GM12878 (cell line): ENCODE measurements at regions not wholly inside any gene's neighbourhood (a gene's known extent, or its start where the extent isn't known, plus 50 kb on each side); places are given as distances from the start of the nearest gene placed in this dataset.

ENCODE experiments used
- ATAC-seq: fragments of 200-7000 bp; cut with Tn5 transposase; 3 replicates; pipeline ENCODE4 v1.9.1; 2020; ENCODE audit warnings: mild to moderate bottlenecking, moderate library complexity
- BruUV-seq: library from RNA; stranded (reverse); fragments of 400-500 nt; replicated peaks from 2 replicates; lab custom pipeline; 2021; lab: Mats Ljungman, UMichigan
- CTCF ChIA-PET: fragments of 300-600 bp; sonication (Branson Sonifier 250); formaldehyde crosslinking; extraction: SDS; loops from one replicate; lab custom pipeline; 2021; ENCODE audit warnings: inconsistent platforms; lab: Yijun Ruan, JAX
- POLR2A ChIA-PET: fragments of 350-600 bp; formaldehyde crosslinking; extraction: SDS; loops from one replicate; lab custom pipeline; 2021; ENCODE audit warnings: inconsistent platforms; lab: Charles Lee
- RAD21 ChIA-PET: fragments of 300-600 bp; sonication (Branson Sonifier 250); formaldehyde crosslinking; loops from one replicate; lab custom pipeline; 2023; ENCODE audit warnings: antibody characterized with exemption; ENCODE audit not compliant: unreplicated experiment; lab: Charles Lee
- SMC1A ChIA-PET: fragments of 300-600 bp; sonication (Branson Sonifier 250); formaldehyde crosslinking; loops from one replicate; lab custom pipeline; 2023; ENCODE audit not compliant: unreplicated experiment, uncharacterized antibody; lab: Charles Lee
- DNase-seq: peaks from one replicate; pipeline ENCODE4 v3.0.0-alpha.2; 2011; ENCODE audit warnings: low read depth, low spot score
- FAIRE-seq: peaks from 3 replicates; lab custom pipeline; 2011; peaks lifted over from hg19 to GRCh38; lab: Jason Lieb, UNC
- H2AFZ ChIP-seq: 2 replicates; pipeline ENCODE4 v1.6.0; 2011; ENCODE audit warnings: low read depth, low read length, control low read depth; ENCODE audit not compliant: control insufficient read depth
- H3K27ac ChIP-seq: 2 replicates; pipeline ENCODE4 v1.5.1; 2011; ENCODE audit warnings: control low read depth; ENCODE audit not compliant: control insufficient read depth, insufficient read depth
- H3K27me3 ChIP-seq, 2 experiments: replicated peaks in 1 of 2; 2 replicates each; pipeline versions ENCODE4 v1.6.0 to v1.6.1; 2011; ENCODE audit warnings: low read length in 1 of 2; ENCODE audit not compliant: control insufficient read depth in 2 of 2, insufficient read depth in 2 of 2
- H3K36me3 ChIP-seq, 2 experiments: 2 replicates each; pipeline ENCODE4 v1.5.1; 2011; ENCODE audit warnings: low read length in 1 of 2; ENCODE audit not compliant: control insufficient read depth in 2 of 2, insufficient read depth in 2 of 2
- H3K4me1 ChIP-seq: 2 replicates; pipeline ENCODE4 v1.6.1; 2011; ENCODE audit warnings: mild to moderate bottlenecking, low read length, moderate library complexity, mixed read lengths; ENCODE audit not compliant: control insufficient read depth, insufficient read depth
- H3K4me2 ChIP-seq: 2 replicates; pipeline ENCODE4 v1.6.0; 2011; ENCODE audit warnings: control low read depth; ENCODE audit not compliant: control insufficient read depth, insufficient read depth
- H3K4me3 ChIP-seq: fragments of 200-600 bp; sonication (generic); 2 replicates; pipeline ENCODE4 v1.5.1; 2016
- H3K79me2 ChIP-seq: 2 replicates; pipeline ENCODE4 v1.6.0; 2011; ENCODE audit warnings: low read length; ENCODE audit not compliant: control insufficient read depth, insufficient read depth
- H3K9ac ChIP-seq: 2 replicates; pipeline ENCODE4 v1.8.0; 2011; ENCODE audit warnings: low read length, control low read depth, mixed read lengths; ENCODE audit not compliant: control insufficient read depth, insufficient read depth
- H3K9me3 ChIP-seq: replicated peaks from 3 replicates; pipeline ENCODE4 v1.5.1; 2011; ENCODE audit warnings: mild to moderate bottlenecking, low read length; ENCODE audit not compliant: control insufficient read depth, insufficient read depth
- H4K20me1 ChIP-seq: 2 replicates; pipeline ENCODE4 v1.6.0; 2011; ENCODE audit not compliant: control insufficient read depth, insufficient read depth
- BMI1 ChIP-seq: fragments of 450-650 bp; IDR thresholded peaks from 2 replicates; pipeline ENCODE4 v1.6.1; 2016; ENCODE audit warnings: mild to moderate bottlenecking, moderate library complexity, borderline replicate concordance
- ESRRA ChIP-seq: IDR thresholded peaks from 2 replicates; pipeline ENCODE4 v1.6.1; 2012; ENCODE audit warnings: mild to moderate bottlenecking, low read length, improper control_type of control experiment
- JUND ChIP-seq: IDR thresholded peaks from 2 replicates; pipeline ENCODE4 v1.6.1; 2012; ENCODE audit warnings: low read depth, mild to moderate bottlenecking, low read length, improper control_type of control experiment, moderate library complexity
- NBN ChIP-seq: fragments of 450-650 bp; IDR thresholded peaks from 2 replicates; pipeline ENCODE4 v1.6.1; 2016
- STAT1 ChIP-seq: fragments of 450-650 bp; conservative IDR thresholded peaks from 2 replicates; pipeline ENCODE4 v1.6.1; 2014; ENCODE audit warnings: antibody characterized with exemption, mild to moderate bottlenecking
- TAF1 ChIP-seq: IDR thresholded peaks from 2 replicates; pipeline ENCODE4 v1.6.1; 2011; ENCODE audit warnings: mild to moderate bottlenecking, low read depth, low read length, borderline replicate concordance
- ZNF217 ChIP-seq: fragments of 450-650 bp; IDR thresholded peaks from 2 replicates; pipeline ENCODE4 v1.6.1; 2017; ENCODE audit warnings: antibody characterized with exemption, mild to moderate bottlenecking
- WGBS: methylation state at CpG from one replicate; pipeline ENCODE4 v1.1.6; 2016; ENCODE audit warnings: low lambda C conversion rate; ENCODE audit not compliant: insufficient replicate concordance, insufficient coverage; ENCODE audit errors: missing lambda C conversion rate; 5-methylcytosine and 5-hydroxymethylcytosine counted together
- in situ Hi-C: fragments of 300-500 bp; cut with MboI; formaldehyde crosslinking; loops from 9 replicates; pipeline ENCODE4 v1.14.3; 2018; ENCODE audit warnings: mixed read lengths
- intact Hi-C: fragments of 100-400 bp; cut with micrococcal nuclease; formaldehyde crosslinking; loops from one replicate; pipeline ENCODE4 v1.14.2; 2022; ENCODE audit not compliant: unreplicated experiment
- TF ChIP-seq, protein P1 (sequence below): fragments of 450-650 bp; IDR thresholded peaks from 2 replicates; pipeline ENCODE4 v1.6.1; 2017; ENCODE audit warnings: low read depth, mild to moderate bottlenecking, moderate library complexity

DNA sequence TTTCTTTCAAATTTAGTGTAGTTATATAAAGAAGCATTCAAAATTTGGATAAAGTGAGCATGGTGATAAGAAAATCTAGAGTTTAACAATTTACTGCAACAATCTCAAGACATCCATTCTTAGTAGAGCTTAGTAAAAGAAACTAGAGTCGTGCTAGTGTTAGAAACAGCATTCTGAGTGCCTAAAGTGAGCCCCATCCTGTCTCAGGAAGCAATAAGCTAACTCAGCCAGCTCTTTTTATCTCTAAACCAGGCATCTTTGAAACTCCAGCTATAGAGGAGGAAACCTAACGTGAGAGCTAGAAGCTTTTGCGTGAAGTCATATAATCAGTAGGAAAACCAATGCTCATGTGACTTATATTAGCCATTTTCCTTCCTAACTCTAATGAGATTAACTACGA is 1187.1 kb upstream of the EPHA6 start:
- ChIA-PET CTCF (no interaction called here), SMC1A (interaction anchor here (0.7 to 1.5 kb wide), 2 partner anchors 9 to 17 kb away, joined by 3 to 4 read pairs; no protein-coding TSS in a partner anchor)
- WGBS = 23% methylated on average over 4 of the region's 4 CpGs

DNA sequence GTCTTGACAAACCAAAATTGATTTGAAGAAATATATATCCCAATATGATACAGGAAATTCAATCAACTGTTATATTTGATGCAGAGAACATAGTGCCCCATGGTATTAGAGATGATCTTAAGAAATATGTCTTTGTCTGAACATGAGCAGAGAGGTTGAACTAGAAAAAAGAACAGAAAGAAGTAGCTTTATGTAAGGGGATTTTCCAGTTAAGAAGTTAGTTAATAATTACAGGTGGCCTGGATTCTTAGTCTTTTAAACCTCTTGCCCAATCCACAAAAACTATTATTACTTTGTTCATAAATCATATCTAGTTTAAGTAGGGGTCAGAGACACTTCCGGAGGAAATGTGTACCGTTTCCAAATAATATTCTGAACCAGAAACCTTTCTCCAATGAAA is 1186.7 kb upstream of the EPHA6 start:
- H2AFZ ChIP-seq = no peak overlapping the region
- no peak for TF ChIP-seq JUND
- TF ChIP-seq, protein P1, sequence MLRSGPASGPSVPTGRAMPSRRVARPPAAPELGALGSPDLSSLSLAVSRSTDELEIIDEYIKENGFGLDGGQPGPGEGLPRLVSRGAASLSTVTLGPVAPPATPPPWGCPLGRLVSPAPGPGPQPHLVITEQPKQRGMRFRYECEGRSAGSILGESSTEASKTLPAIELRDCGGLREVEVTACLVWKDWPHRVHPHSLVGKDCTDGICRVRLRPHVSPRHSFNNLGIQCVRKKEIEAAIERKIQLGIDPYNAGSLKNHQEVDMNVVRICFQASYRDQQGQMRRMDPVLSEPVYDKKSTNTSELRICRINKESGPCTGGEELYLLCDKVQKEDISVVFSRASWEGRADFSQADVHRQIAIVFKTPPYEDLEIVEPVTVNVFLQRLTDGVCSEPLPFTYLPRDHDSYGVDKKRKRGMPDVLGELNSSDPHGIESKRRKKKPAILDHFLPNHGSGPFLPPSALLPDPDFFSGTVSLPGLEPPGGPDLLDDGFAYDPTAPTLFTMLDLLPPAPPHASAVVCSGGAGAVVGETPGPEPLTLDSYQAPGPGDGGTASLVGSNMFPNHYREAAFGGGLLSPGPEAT = 0 out of 2 replicates have a peak, but pooled peaks have one; percentile 18
- no peaks in the 10 kb centered on the region for H4K20me1 ChIP-seq
- no peak for FAIRE-seq
- no peak for DNase-seq
- in situ Hi-C loops (no loop called here), intact Hi-C loops (no loop called here)
- H3K4me2 ChIP-seq = no peak overlapping the region
- no peak overlapping the region for H3K9ac ChIP-seq
- POLR2A ChIA-PET = no interaction called here
- CTCF ChIA-PET = no interaction called here
- H3K9me3 ChIP-seq = no peaks in the 10 kb centered on the region
- H3K27me3 ChIP-seq = no peaks in the 10 kb centered on the region
- BruUV-seq = no TSS peak
- no peaks in the 10 kb centered on the region for H3K36me3 ChIP-seq
- WGBS = 54% methylated on average over 2 of the region's 2 CpGs
- ATAC-seq = peak; percentile 72
- SMC1A ChIA-PET = interaction anchor here (0.7 kb wide), 1 partner anchor 9 kb away, joined by 3 read pairs; no protein-coding TSS in a partner anchor
- H3K4me3 ChIP-seq = no peak overlapping the region
- H3K79me2 ChIP-seq = no peaks in the 10 kb centered on the region
- H3K4me1 ChIP-seq = no peaks in the 10 kb centered on the region
- RAD21 ChIA-PET = interaction anchor here (1.1 kb wide), 2 partner anchors 38 to 55 kb away, joined by 3 read pairs; no protein-coding TSS in a partner anchor
- H3K27ac ChIP-seq = no peak overlapping the region

More for the DNA sequence above, 1187.1 kb upstream of the EPHA6 start:
- H3K36me3 ChIP-seq = no peaks in the 10 kb centered on the region
- H3K9ac ChIP-seq = no peak overlapping the region
- no peak overlapping the region for H2AFZ ChIP-seq
- no TSS peak for BruUV-seq
- intact Hi-C loops = no loop called here
- in situ Hi-C loops = no loop called here
- no peak overlapping the region for H3K27ac ChIP-seq
- RAD21 ChIA-PET = interaction anchor here (1.1 kb wide), 2 partner anchors 38 to 54 kb away, joined by 3 read pairs; no protein-coding TSS in a partner anchor
- H3K4me3 ChIP-seq = no peak overlapping the region
- POLR2A ChIA-PET = no interaction called here
- H3K4me1 ChIP-seq = no peaks in the 10 kb centered on the region
- TF ChIP-seq STAT1 = no peak
- no peak for TF ChIP-seq ZNF217
- no peak for TF ChIP-seq BMI1
- no peak for TF ChIP-seq ESRRA
- TF ChIP-seq NBN = no peak
- TF ChIP-seq TAF1 = no peak
- no peaks in the 10 kb centered on the region for H3K27me3 ChIP-seq
- no peak overlapping the region for H3K4me2 ChIP-seq
- H3K9me3 ChIP-seq = no peaks in the 10 kb centered on the region
- DNase-seq (no peak), ATAC-seq (peak; percentile 57), FAIRE-seq (no peak)
- H3K79me2 ChIP-seq = no peaks in the 10 kb centered on the region
- H4K20me1 ChIP-seq = no peaks in the 10 kb centered on the region
